GM12878 (cell line): ENCODE measurements at regions not wholly inside any gene's neighbourhood (a gene's known extent, or its start where the extent isn't known, plus 50 kb on each side); places are given as distances from the start of the nearest gene placed in this dataset.

Experiments used
- ATAC-seq: fragments of 200-7000 bp; cut with Tn5 transposase; 3 replicates; pipeline ENCODE4 v1.9.1; 2020; ENCODE audit warnings: mild to moderate bottlenecking, moderate library complexity
- BruUV-seq: library from RNA; stranded (reverse); fragments of 400-500 nt; replicated peaks from 2 replicates; lab custom pipeline; 2021; lab: Mats Ljungman, UMichigan
- CTCF ChIA-PET: fragments of 300-600 bp; sonication (Branson Sonifier 250); formaldehyde crosslinking; extraction: SDS; loops from one replicate; lab custom pipeline; 2021; ENCODE audit warnings: inconsistent platforms; lab: Yijun Ruan, JAX
- POLR2A ChIA-PET: fragments of 350-600 bp; formaldehyde crosslinking; extraction: SDS; loops from one replicate; lab custom pipeline; 2021; ENCODE audit warnings: inconsistent platforms; lab: Charles Lee
- RAD21 ChIA-PET: fragments of 300-600 bp; sonication (Branson Sonifier 250); formaldehyde crosslinking; loops from one replicate; lab custom pipeline; 2023; ENCODE audit warnings: antibody characterized with exemption; ENCODE audit not compliant: unreplicated experiment; lab: Charles Lee
- SMC1A ChIA-PET: fragments of 300-600 bp; sonication (Branson Sonifier 250); formaldehyde crosslinking; loops from one replicate; lab custom pipeline; 2023; ENCODE audit not compliant: unreplicated experiment, uncharacterized antibody; lab: Charles Lee
- DNase-seq: peaks from one replicate; pipeline ENCODE4 v3.0.0-alpha.2; 2011; ENCODE audit warnings: low read depth, low spot score
- FAIRE-seq: peaks from 3 replicates; lab custom pipeline; 2011; peaks lifted over from hg19 to GRCh38; lab: Jason Lieb, UNC
- H2AFZ ChIP-seq: 2 replicates; pipeline ENCODE4 v1.6.0; 2011; ENCODE audit warnings: low read depth, low read length, control low read depth; ENCODE audit not compliant: control insufficient read depth
- H3K27ac ChIP-seq: 2 replicates; pipeline ENCODE4 v1.5.1; 2011; ENCODE audit warnings: control low read depth; ENCODE audit not compliant: control insufficient read depth, insufficient read depth
- H3K27me3 ChIP-seq, 2 experiments: replicated peaks in 1 of 2; 2 replicates each; pipeline versions ENCODE4 v1.6.0 to v1.6.1; 2011; ENCODE audit warnings: low read length in 1 of 2; ENCODE audit not compliant: control insufficient read depth in 2 of 2, insufficient read depth in 2 of 2
- H3K36me3 ChIP-seq, 2 experiments: 2 replicates each; pipeline ENCODE4 v1.5.1; 2011; ENCODE audit warnings: low read length in 1 of 2; ENCODE audit not compliant: control insufficient read depth in 2 of 2, insufficient read depth in 2 of 2
- H3K4me1 ChIP-seq: 2 replicates; pipeline ENCODE4 v1.6.1; 2011; ENCODE audit warnings: mild to moderate bottlenecking, low read length, moderate library complexity, mixed read lengths; ENCODE audit not compliant: control insufficient read depth, insufficient read depth
- H3K4me2 ChIP-seq: 2 replicates; pipeline ENCODE4 v1.6.0; 2011; ENCODE audit warnings: control low read depth; ENCODE audit not compliant: control insufficient read depth, insufficient read depth
- H3K4me3 ChIP-seq: fragments of 200-600 bp; sonication (generic); 2 replicates; pipeline ENCODE4 v1.5.1; 2016
- H3K79me2 ChIP-seq: 2 replicates; pipeline ENCODE4 v1.6.0; 2011; ENCODE audit warnings: low read length; ENCODE audit not compliant: control insufficient read depth, insufficient read depth
- H3K9ac ChIP-seq: 2 replicates; pipeline ENCODE4 v1.8.0; 2011; ENCODE audit warnings: low read length, control low read depth, mixed read lengths; ENCODE audit not compliant: control insufficient read depth, insufficient read depth
- H3K9me3 ChIP-seq: replicated peaks from 3 replicates; pipeline ENCODE4 v1.5.1; 2011; ENCODE audit warnings: mild to moderate bottlenecking, low read length; ENCODE audit not compliant: control insufficient read depth, insufficient read depth
- H4K20me1 ChIP-seq: 2 replicates; pipeline ENCODE4 v1.6.0; 2011; ENCODE audit not compliant: control insufficient read depth, insufficient read depth
- CHD4 ChIP-seq: fragments of 200-600 bp; sonication (generic); IDR thresholded peaks from 2 replicates; pipeline ENCODE4 v1.6.1; 2016; ENCODE audit warnings: mild to moderate bottlenecking
- FOXM1 ChIP-seq: IDR thresholded peaks from 2 replicates; pipeline ENCODE4 v1.6.1; 2012; ENCODE audit warnings: low read depth, mild to moderate bottlenecking, inconsistent platforms, low read length, moderate library complexity
- MTA3 ChIP-seq: IDR thresholded peaks from 2 replicates; pipeline ENCODE4 v1.6.1; 2012; ENCODE audit warnings: low read length, inconsistent platforms, borderline replicate concordance
- NBN ChIP-seq: fragments of 450-650 bp; IDR thresholded peaks from 2 replicates; pipeline ENCODE4 v1.6.1; 2016
- NFYA ChIP-seq: IDR thresholded peaks from 2 replicates; pipeline ENCODE4 v1.6.1; 2011; ENCODE audit warnings: low read depth, mild to moderate bottlenecking, low read length, improper control_type of control experiment, borderline replicate concordance
- NFYB ChIP-seq: IDR thresholded peaks from 2 replicates; pipeline ENCODE4 v1.6.1; 2011; ENCODE audit warnings: low read depth, mild to moderate bottlenecking, low read length, improper control_type of control experiment, moderate library complexity; ENCODE audit not compliant: insufficient read depth
- NR2F1 ChIP-seq: fragments of 450-650 bp; conservative IDR thresholded peaks from 2 replicates; pipeline ENCODE4 v1.6.1; 2017; ENCODE audit warnings: mild to moderate bottlenecking
- RAD51 ChIP-seq: fragments of 450-650 bp; IDR thresholded peaks from 2 replicates; pipeline ENCODE4 v1.6.1; 2016; ENCODE audit warnings: moderate library complexity, mild to moderate bottlenecking, inconsistent platforms
- SIN3A ChIP-seq: IDR thresholded peaks from 2 replicates; pipeline ENCODE4 v1.6.1; 2012; ENCODE audit warnings: low read depth, low read length, improper control_type of control experiment
- SMAD1 ChIP-seq: fragments of 450-650 bp; IDR thresholded peaks from 2 replicates; pipeline ENCODE4 v1.6.1; 2018; ENCODE audit warnings: mild to moderate bottlenecking, low read depth; ENCODE audit not compliant: partially characterized antibody
- SUZ12 ChIP-seq: fragments of 200-600 bp; sonication (generic); IDR thresholded peaks from one replicate; pipeline ENCODE4 v1.6.1; 2018; ENCODE audit warnings: antibody characterized with exemption, mild to moderate bottlenecking; ENCODE audit not compliant: unreplicated experiment
- ZBED1 ChIP-seq: IDR thresholded peaks from 2 replicates; pipeline ENCODE4 v1.6.1; 2016; ENCODE audit warnings: borderline replicate concordance
- WGBS: methylation state at CpG from one replicate; pipeline ENCODE4 v1.1.6; 2016; ENCODE audit warnings: low lambda C conversion rate; ENCODE audit not compliant: insufficient replicate concordance, insufficient coverage; ENCODE audit errors: missing lambda C conversion rate; 5-methylcytosine and 5-hydroxymethylcytosine counted together
- in situ Hi-C: fragments of 300-500 bp; cut with MboI; formaldehyde crosslinking; loops from 9 replicates; pipeline ENCODE4 v1.14.3; 2018; ENCODE audit warnings: mixed read lengths
- intact Hi-C: fragments of 100-400 bp; cut with micrococcal nuclease; formaldehyde crosslinking; loops from one replicate; pipeline ENCODE4 v1.14.2; 2022; ENCODE audit not compliant: unreplicated experiment
- TF ChIP-seq, protein P1 (sequence below): IDR thresholded peaks from 2 replicates; pipeline ENCODE4 v1.6.1; 2012; ENCODE audit warnings: low read depth, low read length, improper control_type of control experiment
- TF ChIP-seq, protein P2 (sequence below): fragments of 450-650 bp; formaldehyde crosslinking; IDR thresholded peaks from 2 replicates; pipeline ENCODE4 v1.4.0; 2022; ENCODE audit warnings: mild to moderate bottlenecking, moderate library complexity
- TF ChIP-seq, protein P3 (sequence below): fragments of 450-650 bp; IDR thresholded peaks from 2 replicates; pipeline ENCODE4 v1.6.1; 2017; ENCODE audit warnings: mild to moderate bottlenecking, low read depth, inconsistent platforms; ENCODE audit not compliant: poor library complexity, severe bottlenecking

DNA sequence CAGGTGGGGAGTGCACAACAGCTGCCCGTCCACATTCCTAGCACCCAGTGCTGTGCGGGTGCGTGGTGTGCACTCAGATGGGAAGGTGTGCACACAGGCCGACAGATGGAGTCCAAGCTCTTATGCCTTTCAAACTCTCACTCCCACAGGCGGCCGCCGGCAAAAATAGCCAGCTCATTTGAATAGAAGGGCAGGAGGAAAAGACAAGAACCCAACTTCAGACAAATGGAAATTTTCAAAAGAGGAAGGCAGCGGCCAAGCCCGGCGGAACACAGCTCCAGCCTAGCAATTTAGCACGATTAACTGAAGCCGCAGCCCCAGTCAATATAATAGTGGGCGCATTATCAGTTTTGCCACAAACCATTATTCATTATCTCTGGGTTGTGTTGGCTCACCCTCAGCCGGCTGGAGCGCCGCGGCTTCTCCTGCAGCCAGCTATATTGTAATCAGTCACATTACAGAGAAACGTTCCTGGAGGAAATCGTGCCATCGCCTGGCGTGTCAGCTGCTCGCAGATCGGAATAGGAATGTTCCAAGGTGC is 103.9 kb upstream of the SEC14L1 start (continued):
- TF ChIP-seq SIN3A, result no peak
- TF ChIP-seq, protein P1, sequence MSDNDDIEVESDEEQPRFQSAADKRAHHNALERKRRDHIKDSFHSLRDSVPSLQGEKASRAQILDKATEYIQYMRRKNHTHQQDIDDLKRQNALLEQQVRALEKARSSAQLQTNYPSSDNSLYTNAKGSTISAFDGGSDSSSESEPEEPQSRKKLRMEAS, result no peak
- TF ChIP-seq, protein P2, sequence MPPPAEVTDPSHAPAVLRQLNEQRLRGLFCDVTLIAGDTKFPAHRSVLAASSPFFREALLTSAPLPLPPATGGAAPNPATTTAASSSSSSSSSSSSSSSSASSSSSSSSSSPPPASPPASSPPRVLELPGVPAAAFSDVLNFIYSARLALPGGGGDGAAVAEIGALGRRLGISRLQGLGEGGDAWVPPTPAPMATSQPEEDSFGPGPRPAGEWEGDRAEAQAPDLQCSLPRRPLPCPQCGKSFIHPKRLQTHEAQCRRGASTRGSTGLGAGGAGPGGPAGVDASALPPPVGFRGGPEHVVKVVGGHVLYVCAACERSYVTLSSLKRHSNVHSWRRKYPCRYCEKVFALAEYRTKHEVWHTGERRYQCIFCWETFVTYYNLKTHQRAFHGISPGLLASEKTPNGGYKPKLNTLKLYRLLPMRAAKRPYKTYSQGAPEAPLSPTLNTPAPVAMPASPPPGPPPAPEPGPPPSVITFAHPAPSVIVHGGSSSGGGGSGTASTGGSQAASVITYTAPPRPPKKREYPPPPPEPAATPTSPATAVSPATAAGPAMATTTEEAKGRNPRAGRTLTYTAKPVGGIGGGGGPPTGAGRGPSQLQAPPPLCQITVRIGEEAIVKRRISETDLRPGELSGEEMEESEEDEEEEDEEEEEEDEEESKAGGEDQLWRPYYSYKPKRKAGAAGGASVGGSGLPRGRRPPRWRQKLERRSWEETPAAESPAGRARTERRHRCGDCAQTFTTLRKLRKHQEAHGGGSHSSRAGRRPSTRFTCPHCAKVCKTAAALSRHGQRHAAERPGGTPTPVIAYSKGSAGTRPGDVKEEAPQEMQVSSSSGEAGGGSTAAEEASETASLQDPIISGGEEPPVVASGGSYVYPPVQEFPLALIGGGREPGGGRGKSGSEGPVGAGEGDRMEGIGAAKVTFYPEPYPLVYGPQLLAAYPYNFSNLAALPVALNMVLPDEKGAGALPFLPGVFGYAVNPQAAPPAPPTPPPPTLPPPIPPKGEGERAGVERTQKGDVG (CRISPR knock-in tag), result no peak
- TF ChIP-seq NR2F1, result no peak
- no peak for TF ChIP-seq RAD51
- no peak for TF ChIP-seq SMAD1
- TF ChIP-seq ZBED1, result no peak
- TF ChIP-seq, all 136 proteins: peak for 2

DNA sequence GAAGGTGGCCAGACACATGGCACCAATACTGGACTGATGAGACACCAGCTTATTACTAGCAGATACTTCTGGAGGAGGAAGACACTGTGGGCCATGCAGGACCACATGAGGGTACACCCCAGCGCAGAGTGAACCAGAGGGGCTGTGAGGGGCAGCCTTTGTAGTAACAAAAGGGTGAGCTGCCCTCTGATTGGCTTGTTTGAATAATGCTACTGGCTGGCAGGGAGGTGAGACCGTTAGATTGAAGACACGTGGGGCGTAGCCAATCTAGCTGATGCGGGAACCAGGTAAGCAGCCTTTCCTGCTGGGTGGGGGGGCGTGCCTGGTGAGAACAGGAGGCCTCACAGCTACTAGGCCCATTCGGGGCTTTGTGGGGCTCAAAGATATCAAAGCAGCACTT is 102.8 kb upstream of the SEC14L1 start:
- intact Hi-C loops, result no loop called here
- no peak overlapping the region for H3K27ac ChIP-seq
- ChIA-PET SMC1A (interaction anchor here (0.9 kb wide), 1 partner anchor 65 kb away, joined by 3 read pairs; no protein-coding TSS in a partner anchor), RAD21 (no interaction called here), POLR2A (no interaction called here), CTCF (interaction anchor here (1.6 kb wide), 1 partner anchor 18 kb away, joined by 4 read pairs; no protein-coding TSS in a partner anchor)
- in situ Hi-C loops, result no loop called here
- DNase-seq (no peak), FAIRE-seq (no peak), ATAC-seq (no peak)
- H3K4me3 ChIP-seq, result no peak overlapping the region
- H3K9ac ChIP-seq, result no peak overlapping the region
- BruUV-seq, result no TSS peak
- H4K20me1 ChIP-seq, result no peaks in the 10 kb centered on the region
- 42% methylated on average over 7 of the region's 7 CpGs for WGBS
- no peaks in the 10 kb centered on the region; the same call in 2 of the 3 replicates for H3K9me3 ChIP-seq
- no peaks in the 10 kb centered on the region for H3K79me2 ChIP-seq
- no peaks in the 10 kb centered on the region for H3K4me1 ChIP-seq
- no peak overlapping the region for H2AFZ ChIP-seq
- H3K27me3 ChIP-seq, result peaks cover 4 to 6% of the 10 kb centered on the region in 2 experiments; a peak in 3 of 4 replicates
- no peak overlapping the region for H3K4me2 ChIP-seq
- no peaks in the 10 kb centered on the region for H3K36me3 ChIP-seq
- TF ChIP-seq MTA3, result no peak
- TF ChIP-seq, protein P3, sequence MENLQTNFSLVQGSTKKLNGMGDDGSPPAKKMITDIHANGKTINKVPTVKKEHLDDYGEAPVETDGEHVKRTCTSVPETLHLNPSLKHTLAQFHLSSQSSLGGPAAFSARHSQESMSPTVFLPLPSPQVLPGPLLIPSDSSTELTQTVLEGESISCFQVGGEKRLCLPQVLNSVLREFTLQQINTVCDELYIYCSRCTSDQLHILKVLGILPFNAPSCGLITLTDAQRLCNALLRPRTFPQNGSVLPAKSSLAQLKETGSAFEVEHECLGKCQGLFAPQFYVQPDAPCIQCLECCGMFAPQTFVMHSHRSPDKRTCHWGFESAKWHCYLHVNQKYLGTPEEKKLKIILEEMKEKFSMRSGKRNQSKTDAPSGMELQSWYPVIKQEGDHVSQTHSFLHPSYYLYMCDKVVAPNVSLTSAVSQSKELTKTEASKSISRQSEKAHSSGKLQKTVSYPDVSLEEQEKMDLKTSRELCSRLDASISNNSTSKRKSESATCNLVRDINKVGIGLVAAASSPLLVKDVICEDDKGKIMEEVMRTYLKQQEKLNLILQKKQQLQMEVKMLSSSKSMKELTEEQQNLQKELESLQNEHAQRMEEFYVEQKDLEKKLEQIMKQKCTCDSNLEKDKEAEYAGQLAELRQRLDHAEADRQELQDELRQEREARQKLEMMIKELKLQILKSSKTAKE, result no peak
- no peak for TF ChIP-seq CHD4
- no peak for TF ChIP-seq NFYA
- no peak for TF ChIP-seq NBN
- no peak for TF ChIP-seq FOXM1
- TF ChIP-seq SUZ12, result no peak
- no peak for TF ChIP-seq NFYB
